GM12875 (cell line): ENCODE measurements at regions not wholly inside any gene's neighbourhood (a gene's known extent, or its start where the extent isn't known, plus 50 kb on each side); places are given as distances from the start of the nearest gene placed in this dataset.

Experiments used
- H3K4me3 ChIP-seq: one replicate; pipeline ENCODE4 v1.5.1; 2011; ENCODE audit warnings: low read depth, low read length, control low read depth
- CTCF ChIP-seq: IDR thresholded peaks from 2 replicates; pipeline ENCODE4 v1.5.1; 2011; ENCODE audit warnings: low read depth, mild to moderate bottlenecking, control low read depth, inconsistent platforms, low read length, moderate library complexity, borderline replicate concordance; ENCODE audit not compliant: insufficient read depth

GRCh38 chr13:105937451-105937850, 598.0 kb downstream of the EFNB2 start:
- no peak overlapping the region for H3K4me3 ChIP-seq
- no peak for TF ChIP-seq CTCF

GRCh38 chr13:105936816-105937215, 598.6 kb downstream of the EFNB2 start:
- no peak for TF ChIP-seq CTCF
- H3K4me3 ChIP-seq: no peak overlapping the region

GRCh38 chr13:105929505-105929904, 606.0 kb downstream of the EFNB2 start:
- TF ChIP-seq CTCF: no peak
- no peak overlapping the region for H3K4me3 ChIP-seq

- no peak for TF ChIP-seq CTCF
- H3K4me3 ChIP-seq: no peak overlapping the region
These were observed 606.6 kb downstream of the EFNB2 start for GRCh38 chr13:105928901-105929300.

- no peak overlapping the region for H3K4me3 ChIP-seq
- no peak for TF ChIP-seq CTCF
These were observed 607.4 kb downstream of the EFNB2 start for GRCh38 chr13:105928048-105928447.

GRCh38 chr13:105925496-105925895, 610.0 kb downstream of the EFNB2 start:
- no peak for TF ChIP-seq CTCF
- H3K4me3 ChIP-seq: no peak overlapping the region

- no peak overlapping the region for H3K4me3 ChIP-seq
- no peak for TF ChIP-seq CTCF
These were observed 613.8 kb downstream of the EFNB2 start for GRCh38 chr13:105921711-105922110.
